ENCODE measurements at regions not wholly inside any gene's neighbourhood (a gene's known extent, or its start where the extent isn't known, plus 50 kb on each side); places are given as distances from the start of the nearest gene placed in this dataset.
A peak's percentile ranks its signal among the peaks of the same experiment; 100 is the strongest.
"Not testable (repeated sequence)": the region's sequence is repeated elsewhere in the genome, so short reads cannot be mapped to it uniquely, and the experiment has no call there.

GRCh38 chr2:181737302-181737701 is 57.0 kb upstream of the NEUROD1 start:
- not testable (repeated sequence) for DNase-seq (ENCODE audit: low read depth in 2 of 2)

GRCh38 chr2:181738074-181738473 is 57.8 kb upstream of the NEUROD1 start:
- DNase-seq (ENCODE audit: low read depth in 2 of 2): peak; percentile 35 to 60

GRCh38 chr2:181738563-181738962 is 58.2 kb upstream of the NEUROD1 start:
- DNase-seq (ENCODE audit: low read depth in 2 of 2): no peak

- peak in 1 of 2 donors; percentile 9 for DNase-seq (ENCODE audit: low read depth in 2 of 2)
Observed at GRCh38 chr2:181741756-181742155, 61.4 kb upstream of the NEUROD1 start.

GRCh38 chr2:181742361-181742760 is 62.0 kb upstream of the NEUROD1 start:
- DNase-seq (ENCODE audit: low read depth in 2 of 2): no peak

GRCh38 chr2:181742922-181743722 is 62.8 kb upstream of the NEUROD1 start:
- peak; percentile 78 to 82 for DNase-seq (ENCODE audit: low read depth in 2 of 2)

- no peak for DNase-seq (ENCODE audit: low read depth in 2 of 2)
Observed at GRCh38 chr2:181743723-181744031, 63.4 kb upstream of the NEUROD1 start.

GRCh38 chr2:181745796-181746540 is 65.7 kb upstream of the NEUROD1 start:
- DNase-seq (ENCODE audit: low read depth in 2 of 2): peak in 1 of 2 donors; percentile 74

- peak; percentile 34 to 39 for DNase-seq (ENCODE audit: low read depth in 2 of 2)
Observed at GRCh38 chr2:181746844-181747243, 66.5 kb upstream of the NEUROD1 start.

- no peak for DNase-seq (ENCODE audit: low read depth in 2 of 2)
Observed at GRCh38 chr2:181750305-181750704, 70.0 kb upstream of the NEUROD1 start.

GRCh38 chr2:181751266-181752030 is 71.1 kb upstream of the NEUROD1 start:
- DNase-seq (ENCODE audit: low read depth in 2 of 2): no peak

GRCh38 chr2:181752301-181752700 is 72.0 kb upstream of the NEUROD1 start:
- DNase-seq (ENCODE audit: low read depth in 2 of 2): no peak

- no peak for DNase-seq (ENCODE audit: low read depth in 2 of 2)
Observed at GRCh38 chr2:181753686-181754085, 73.4 kb upstream of the NEUROD1 start.

GRCh38 chr2:181754105-181754504 is 73.8 kb upstream of the NEUROD1 start:
- no peak for DNase-seq (ENCODE audit: low read depth in 2 of 2)

GRCh38 chr2:181755181-181755580 is 74.9 kb upstream of the NEUROD1 start:
- no peak for DNase-seq (ENCODE audit: low read depth in 2 of 2)

GRCh38 chr2:181760521-181760920 is 80.2 kb upstream of the NEUROD1 start:
- no peak for DNase-seq (ENCODE audit: low read depth in 2 of 2)

GRCh38 chr2:181761175-181761574 is 80.9 kb upstream of the NEUROD1 start:
- no peak for DNase-seq (ENCODE audit: low read depth in 2 of 2)

- no peak for DNase-seq (ENCODE audit: low read depth in 2 of 2)
Observed at GRCh38 chr2:181762000-181762399, 81.7 kb upstream of the NEUROD1 start.

GRCh38 chr2:181762848-181763247 is 82.5 kb upstream of the NEUROD1 start:
- DNase-seq (ENCODE audit: low read depth in 2 of 2): no peak

GRCh38 chr2:181763423-181763822 is 83.1 kb upstream of the NEUROD1 start:
- no peak for DNase-seq (ENCODE audit: low read depth in 2 of 2)

GRCh38 chr2:181764095-181764963 is 84.0 kb upstream of the NEUROD1 start:
- DNase-seq (ENCODE audit: low read depth in 2 of 2): peak in 1 of 2 donors; percentile 39

Measured in lung microvascular endothelial cell (primary cell).